H9 (cell line): ENCODE measurements at regions not wholly inside any gene's neighbourhood (a gene's known extent, or its start where the extent isn't known, plus 50 kb on each side); places are given as distances from the start of the nearest gene placed in this dataset.
"Not testable (repeated sequence)": the region's sequence is repeated elsewhere in the genome, so short reads cannot be mapped to it uniquely, and the experiment has no call there.

Source experiments
- DNase-seq: peaks from one replicate; pipeline ENCODE4 v3.0.0-alpha.2; 2017
- H2AFZ ChIP-seq: one replicate; pipeline ENCODE4 v1.6.1; 2013; ENCODE audit warnings: mild to moderate bottlenecking, low read length, control low read depth, moderate library complexity
- H2AK5ac ChIP-seq: 2 replicates; pipeline ENCODE4 v1.6.1; 2013; ENCODE audit warnings: low read length, control low read depth, mixed read lengths; ENCODE audit not compliant: insufficient read length
- H2BK120ac ChIP-seq: one replicate; pipeline ENCODE4 v1.6.1; 2013; ENCODE audit warnings: low read depth, mild to moderate bottlenecking, low read length, control low read depth, inconsistent platforms; ENCODE audit not compliant: poor library complexity, severe bottlenecking
- H2BK12ac ChIP-seq: 2 replicates; pipeline ENCODE4 v1.6.1; 2013; ENCODE audit warnings: low read length, control low read depth, mixed read lengths, low read depth; ENCODE audit not compliant: insufficient read length
- H2BK15ac ChIP-seq: 2 replicates; pipeline ENCODE4 v1.6.1; 2013; ENCODE audit warnings: low read depth, low read length, control low read depth
- H2BK20ac ChIP-seq: one replicate; pipeline ENCODE4 v1.6.1; 2013; ENCODE audit warnings: low read depth, mild to moderate bottlenecking, low read length, control low read depth, inconsistent platforms; ENCODE audit not compliant: poor library complexity, severe bottlenecking
- H2BK5ac ChIP-seq: 2 replicates; pipeline ENCODE4 v1.6.1; 2013; ENCODE audit warnings: low read length, control low read depth, mixed read lengths; ENCODE audit not compliant: insufficient read length
- H3K14ac ChIP-seq: 2 replicates; pipeline ENCODE4 v1.6.1; 2013; ENCODE audit warnings: low read length, control low read depth; ENCODE audit not compliant: insufficient read depth
- H3K18ac ChIP-seq: 2 replicates; pipeline ENCODE4 v1.6.1; 2013; ENCODE audit warnings: low read depth, mild to moderate bottlenecking, mixed read lengths, low read length, control low read depth; ENCODE audit not compliant: insufficient read length
- H3K23ac ChIP-seq: 2 replicates; pipeline ENCODE4 v1.6.1; 2013; ENCODE audit warnings: low read length, control low read depth, mixed read lengths, low read depth; ENCODE audit not compliant: insufficient read length
- H3K23me2 ChIP-seq: 2 replicates; pipeline ENCODE4 v1.6.1; 2013; ENCODE audit warnings: low read depth, mild to moderate bottlenecking, mixed read lengths, low read length, control low read depth; ENCODE audit not compliant: insufficient read length, poor library complexity, severe bottlenecking
- H3K27ac ChIP-seq: 2 replicates; pipeline ENCODE4 v1.5.1; 2013; ENCODE audit warnings: low read length, control low read depth, mixed read lengths, low read depth; ENCODE audit not compliant: insufficient read length
- H3K27me3 ChIP-seq: 2 replicates; pipeline ENCODE4 v1.6.1; 2013; ENCODE audit warnings: low read length, control low read depth, inconsistent platforms; ENCODE audit not compliant: insufficient read depth
- H3K4ac ChIP-seq: 2 replicates; pipeline ENCODE4 v1.6.1; 2013; ENCODE audit warnings: low read depth, mild to moderate bottlenecking, control low read depth, inconsistent platforms, low read length, moderate library complexity
- H3K4me1 ChIP-seq: 2 replicates; pipeline ENCODE4 v1.6.1; 2013; ENCODE audit warnings: low read length, control low read depth, inconsistent platforms; ENCODE audit not compliant: insufficient read depth
- H3K4me2 ChIP-seq: 2 replicates; pipeline ENCODE4 v1.6.1; 2013; ENCODE audit warnings: low read length, control low read depth, mixed read lengths; ENCODE audit not compliant: insufficient read length, insufficient read depth
- H3K56ac ChIP-seq: 2 replicates; pipeline ENCODE4 v1.6.1; 2013; ENCODE audit warnings: low read depth, mild to moderate bottlenecking, mixed read lengths, low read length, control low read depth; ENCODE audit not compliant: insufficient read length
- H3K79me1 ChIP-seq: 2 replicates; pipeline ENCODE4 v1.6.1; 2013; ENCODE audit warnings: low read depth, mild to moderate bottlenecking, moderate library complexity, low read length, control low read depth, inconsistent platforms; ENCODE audit not compliant: insufficient read depth, poor library complexity, severe bottlenecking
- H3K79me2 ChIP-seq: 2 replicates; pipeline ENCODE4 v1.6.1; 2013; ENCODE audit warnings: low read length, control low read depth, inconsistent platforms; ENCODE audit not compliant: insufficient read depth
- H3K9ac ChIP-seq: 2 replicates; pipeline ENCODE4 v1.6.1; 2013; ENCODE audit warnings: low read length, control low read depth, mixed read lengths; ENCODE audit not compliant: insufficient read length; ENCODE audit errors: extremely low read depth
- H3K9me3 ChIP-seq: one replicate; pipeline ENCODE4 v1.6.1; 2013; ENCODE audit warnings: low read depth, low read length, inconsistent platforms; ENCODE audit not compliant: control insufficient read depth
- H3T11ph ChIP-seq: one replicate; pipeline ENCODE4 v1.6.1; 2013; ENCODE audit warnings: mild to moderate bottlenecking, low read length, control low read depth, inconsistent platforms
- H4K20me1 ChIP-seq: one replicate; pipeline ENCODE4 v1.6.1; 2013; ENCODE audit not compliant: control insufficient read depth, insufficient read length, insufficient read depth
- H4K5ac ChIP-seq: 2 replicates; pipeline ENCODE4 v1.6.1; 2013; ENCODE audit warnings: low read depth, mild to moderate bottlenecking, mixed read lengths, low read length, control low read depth; ENCODE audit not compliant: insufficient read length
- H4K8ac ChIP-seq: replicated peaks from 2 replicates; pipeline ENCODE4 v1.6.1; 2013; ENCODE audit warnings: low read length, control low read depth, mixed read lengths, low read depth; ENCODE audit not compliant: insufficient read length
- H4K91ac ChIP-seq: 2 replicates; pipeline ENCODE4 v1.6.1; 2013; ENCODE audit warnings: low read depth, mild to moderate bottlenecking, moderate library complexity, mixed read lengths, low read length, control low read depth; ENCODE audit not compliant: insufficient read length
- H3K27ac Mint-ChIP-seq, 3 experiments: 2 replicates in 2 of 3; 3 replicates in 1 of 3; pipeline ENCODE4 v1.8.0; 2020 to 2021; ENCODE audit warnings: mixed read lengths in 3 of 3, mild to moderate bottlenecking in 1 of 3, moderate library complexity in 1 of 3
- H3K27me3 Mint-ChIP-seq: 2 replicates; pipeline ENCODE4 v1.8.0; 2021; ENCODE audit warnings: low read depth, mild to moderate bottlenecking, moderate library complexity, mixed read lengths
- H3K36me3 Mint-ChIP-seq, 3 experiments: 2 replicates in 2 of 3; 3 replicates in 1 of 3; pipeline ENCODE4 v1.8.0; 2020 to 2021; ENCODE audit warnings: low read depth in 3 of 3, mixed read lengths in 3 of 3; ENCODE audit not compliant: insufficient read depth in 1 of 3
- H3K4me1 Mint-ChIP-seq, 2 experiments: 2 replicates each; pipeline ENCODE4 v1.8.0; 2020; ENCODE audit warnings: mixed read lengths in 2 of 2
- H3K4me3 Mint-ChIP-seq, 2 experiments: 2 replicates in 1 of 2; 3 replicates in 1 of 2; pipeline ENCODE4 v1.8.0; 2020 to 2021; ENCODE audit warnings: mild to moderate bottlenecking in 2 of 2, mixed read lengths in 2 of 2, moderate library complexity in 1 of 2
- H3K9me3 Mint-ChIP-seq, 2 experiments: 2 replicates in 1 of 2; 3 replicates in 1 of 2; pipeline ENCODE4 v1.8.0; 2020; ENCODE audit warnings: mild to moderate bottlenecking in 2 of 2, mixed read lengths in 2 of 2, moderate library complexity in 1 of 2
- WGBS: extraction: QIAGEN DNeasy Blood & Tissue Kit; methylation state at CpG from one replicate; pipeline ENCODE4 v1.1.7; 2013; ENCODE audit warnings: missing lambda C conversion rate, low lambda C conversion rate, mixed read lengths; ENCODE audit not compliant: insufficient read length; ENCODE audit errors: extremely low coverage; 5-methylcytosine and 5-hydroxymethylcytosine counted together
- TF ChIP-seq, protein P1 (sequence below): fragments of 200-600 bp; sonication (generic); conservative IDR thresholded peaks from 3 replicates; pipeline ENCODE4 v1.8.0; 2021; ENCODE audit warnings: antibody characterized with exemption, mild to moderate bottlenecking

DNA sequence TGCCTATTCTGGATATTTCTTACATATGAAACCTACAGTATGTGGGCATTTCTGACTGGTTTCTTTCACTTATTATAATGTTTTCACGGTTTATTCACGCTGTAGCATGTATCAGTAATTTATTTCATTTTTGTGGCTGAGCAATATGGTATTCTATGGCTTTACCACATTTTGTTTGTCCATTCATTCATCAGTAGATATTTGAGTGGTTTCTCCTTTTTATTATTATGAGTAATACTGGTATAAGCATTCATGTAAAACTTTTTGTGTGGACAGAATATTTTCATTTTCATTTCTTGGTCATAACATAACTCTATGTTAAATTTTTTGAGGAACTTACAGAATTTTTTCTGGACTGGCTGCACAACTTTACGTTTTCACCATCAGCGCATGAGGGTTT lies 122.7 kb upstream of the PABPC5 start:
- no peaks in the 10 kb centered on the region for H3K79me2 ChIP-seq
- H4K8ac ChIP-seq: no peak overlapping the region
- H3T11ph ChIP-seq: no peak overlapping the region
- H3K4me2 ChIP-seq: no peak overlapping the region
- no peaks in the 10 kb centered on the region for H3K9me3 ChIP-seq
- TF ChIP-seq, protein P1, sequence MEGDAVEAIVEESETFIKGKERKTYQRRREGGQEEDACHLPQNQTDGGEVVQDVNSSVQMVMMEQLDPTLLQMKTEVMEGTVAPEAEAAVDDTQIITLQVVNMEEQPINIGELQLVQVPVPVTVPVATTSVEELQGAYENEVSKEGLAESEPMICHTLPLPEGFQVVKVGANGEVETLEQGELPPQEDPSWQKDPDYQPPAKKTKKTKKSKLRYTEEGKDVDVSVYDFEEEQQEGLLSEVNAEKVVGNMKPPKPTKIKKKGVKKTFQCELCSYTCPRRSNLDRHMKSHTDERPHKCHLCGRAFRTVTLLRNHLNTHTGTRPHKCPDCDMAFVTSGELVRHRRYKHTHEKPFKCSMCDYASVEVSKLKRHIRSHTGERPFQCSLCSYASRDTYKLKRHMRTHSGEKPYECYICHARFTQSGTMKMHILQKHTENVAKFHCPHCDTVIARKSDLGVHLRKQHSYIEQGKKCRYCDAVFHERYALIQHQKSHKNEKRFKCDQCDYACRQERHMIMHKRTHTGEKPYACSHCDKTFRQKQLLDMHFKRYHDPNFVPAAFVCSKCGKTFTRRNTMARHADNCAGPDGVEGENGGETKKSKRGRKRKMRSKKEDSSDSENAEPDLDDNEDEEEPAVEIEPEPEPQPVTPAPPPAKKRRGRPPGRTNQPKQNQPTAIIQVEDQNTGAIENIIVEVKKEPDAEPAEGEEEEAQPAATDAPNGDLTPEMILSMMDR: no peak
- no peak for DNase-seq
- H3K23me2 ChIP-seq: no peaks in the 10 kb centered on the region
- WGBS: no CpG with 5 or more reads among the region's 4 CpGs
- H2BK20ac ChIP-seq: no peak overlapping the region
- no peaks in the 10 kb centered on the region for H4K20me1 ChIP-seq
- no peak overlapping the region for H4K5ac ChIP-seq
- H2AFZ ChIP-seq: no peak overlapping the region
- H3K27ac ChIP-seq: no peak overlapping the region
- no peak overlapping the region for H3K4ac ChIP-seq
- no peaks in the 10 kb centered on the region for H3K4me1 Mint-ChIP-seq
- no peaks in the 10 kb centered on the region for H3K79me1 ChIP-seq
- no peak overlapping the region for H3K18ac ChIP-seq
- no peak overlapping the region for H4K91ac ChIP-seq
- H3K27me3 ChIP-seq: no peaks in the 10 kb centered on the region
- H3K9me3 Mint-ChIP-seq: no peaks in the 10 kb centered on the region; a peak in 3 of 5 replicates
- no peak overlapping the region for H3K23ac ChIP-seq
- no peak overlapping the region for H3K4me3 Mint-ChIP-seq
- H3K56ac ChIP-seq: no peak overlapping the region
- H2BK120ac ChIP-seq: no peak overlapping the region
- no peak overlapping the region for H2AK5ac ChIP-seq
- H3K4me1 ChIP-seq: no peaks in the 10 kb centered on the region
- no peaks in the 10 kb centered on the region for H3K36me3 Mint-ChIP-seq
- no peak overlapping the region for H2BK5ac ChIP-seq
- H2BK15ac ChIP-seq: no peak overlapping the region
- H3K14ac ChIP-seq: no peak overlapping the region
- no peak overlapping the region for H3K9ac ChIP-seq
- no peaks in the 10 kb centered on the region for H3K27me3 Mint-ChIP-seq
- no peak overlapping the region for H3K27ac Mint-ChIP-seq
- H2BK12ac ChIP-seq: no peak overlapping the region

DNA sequence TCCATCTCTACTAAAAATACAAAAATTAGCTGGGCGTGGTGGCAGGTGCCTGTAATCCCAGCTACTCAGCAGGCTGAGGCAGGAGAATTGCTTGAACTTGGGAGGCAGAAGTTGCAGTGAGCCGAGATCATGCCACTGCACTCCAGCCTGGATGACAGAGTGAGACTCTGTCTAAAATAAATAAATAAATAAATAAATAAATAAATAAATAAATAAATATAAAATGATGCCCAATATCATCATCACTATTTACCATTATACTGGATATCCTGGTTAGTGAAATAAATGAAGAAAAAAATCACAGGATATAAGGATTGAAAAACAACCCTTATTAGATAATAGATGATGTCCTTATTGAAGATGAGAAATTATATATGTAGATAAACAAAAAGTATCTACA lies 115.8 kb upstream of the PABPC5 start:
- not testable (repeated sequence) for H2BK5ac ChIP-seq, H3K23ac ChIP-seq, H2AK5ac ChIP-seq, H3K27me3 Mint-ChIP-seq, H3K27me3 ChIP-seq, H3K4me3 Mint-ChIP-seq, H3K9me3 ChIP-seq, H3K27ac Mint-ChIP-seq, H3T11ph ChIP-seq, H4K5ac ChIP-seq, H2BK15ac ChIP-seq, H3K18ac ChIP-seq, DNase-seq, H3K14ac ChIP-seq, H2BK20ac ChIP-seq, H3K23me2 ChIP-seq, H4K8ac ChIP-seq, H3K56ac ChIP-seq, H3K4me1 Mint-ChIP-seq, H3K79me1 ChIP-seq, H4K91ac ChIP-seq, H3K4ac ChIP-seq, H2AFZ ChIP-seq, H2BK12ac ChIP-seq, H3K4me1 ChIP-seq, H3K27ac ChIP-seq, H3K9ac ChIP-seq, H2BK120ac ChIP-seq, H3K79me2 ChIP-seq, H3K4me2 ChIP-seq, H4K20me1 ChIP-seq
- WGBS: no CpG with 5 or more reads among the region's 2 CpGs
- Mint-ChIP-seq H3K36me3 (peaks cover 3 to 10% (median 9%) of the 10 kb centered on the region in 3 experiments; a peak in 5 of 7 replicates), H3K9me3 (peaks cover 10 to 12% of the 10 kb centered on the region in 2 experiments)
